OCI-LY1 (cell line): ENCODE measurements at regions not wholly inside any gene's neighbourhood (a gene's known extent, or its start where the extent isn't known, plus 50 kb on each side); places are given as distances from the start of the nearest gene placed in this dataset.
"Not testable (repeated sequence)": the region's sequence is repeated elsewhere in the genome, so short reads cannot be mapped to it uniquely, and the experiment has no call there.

Experiments used
- CTCF ChIP-seq: fragments of 200-600 bp; sonication (generic), shearing (Covaris generic); IDR thresholded peaks from 2 replicates; pipeline ENCODE4 v1.5.1; 2017; ENCODE audit warnings: mild to moderate bottlenecking, antibody characterized with exemption, low read length, moderate library complexity, mixed read lengths
- EZH2 ChIP-seq: fragments of 200-600 bp; sonication (generic), shearing (Covaris generic); IDR thresholded peaks from 2 replicates; pipeline ENCODE4 v1.8.0; 2017; ENCODE audit warnings: borderline replicate concordance, mixed run types, mild to moderate bottlenecking, antibody characterized with exemption, low read length, moderate library complexity, mixed read lengths

GRCh38 chr2:111552625-111553024 lies 331.4 kb downstream of the ANAPC1 start:
- not testable (repeated sequence) for TF ChIP-seq CTCF, EZH2
